ENCODE measurements at regions not wholly inside any gene's neighbourhood (a gene's known extent, or its start where the extent isn't known, plus 50 kb on each side); places are given as distances from the start of the nearest gene placed in this dataset.
A peak's percentile ranks its signal among the peaks of the same experiment; 100 is the strongest.

- DNase-seq (ENCODE audit: low read depth) = no peak
- H3K4me3 ChIP-seq (ENCODE audit: low read length) = no peak overlapping the region
- TF ChIP-seq CTCF (conservative IDR thresholded peaks at IDR 0.05; ENCODE audit: low read length) = no peak
Observed at GRCh38 chr3:124461126-124461525, 269.1 kb upstream of the UMPS start.

GRCh38 chr3:124461838-124462632 lies 268.2 kb upstream of the UMPS start:
- no peak for DNase-seq (ENCODE audit: low read depth)
- no peak overlapping the region for H3K4me3 ChIP-seq (ENCODE audit: low read length)
- no peak for TF ChIP-seq CTCF (conservative IDR thresholded peaks at IDR 0.05; ENCODE audit: low read length)

- no peak for DNase-seq (ENCODE audit: low read depth)
- no peak for TF ChIP-seq CTCF (conservative IDR thresholded peaks at IDR 0.05; ENCODE audit: low read length)
- H3K4me3 ChIP-seq (ENCODE audit: low read length) = no peak overlapping the region
Observed at GRCh38 chr3:124463234-124463633, 267.0 kb upstream of the UMPS start.

GRCh38 chr3:124467980-124468902 lies 262.0 kb upstream of the UMPS start:
- DNase-seq (ENCODE audit: low read depth) = peak; percentile 32
- peak; percentile 99 for TF ChIP-seq CTCF (conservative IDR thresholded peaks at IDR 0.05; ENCODE audit: low read length)
- no peak overlapping the region for H3K4me3 ChIP-seq (ENCODE audit: low read length)

- TF ChIP-seq CTCF (conservative IDR thresholded peaks at IDR 0.05; ENCODE audit: low read length) = no peak
- H3K4me3 ChIP-seq (ENCODE audit: low read length) = no peak overlapping the region
- no peak for DNase-seq (ENCODE audit: low read depth)
Observed at GRCh38 chr3:124469555-124469954, 260.7 kb upstream of the UMPS start.

- TF ChIP-seq CTCF (conservative IDR thresholded peaks at IDR 0.05; ENCODE audit: low read length) = no peak
- no peak for DNase-seq (ENCODE audit: low read depth)
- H3K4me3 ChIP-seq (ENCODE audit: low read length) = no peak overlapping the region
Observed at GRCh38 chr3:124478830-124479229, 251.4 kb upstream of the UMPS start.
